HG03521 (cell line): ENCODE measurements at regions not wholly inside any gene's neighbourhood (a gene's known extent, or its start where the extent isn't known, plus 50 kb on each side); places are given as distances from the start of the nearest gene placed in this dataset.

Source experiments
- ATAC-seq: cut with Tn5 transposase; IDR thresholded peaks from one replicate; pipeline ENCODE4 v1.9.1; 2021; ENCODE audit warnings: mild to moderate bottlenecking, moderate library complexity; ENCODE audit not compliant: unreplicated experiment

- no peak for ATAC-seq
Observed at GRCh38 chr15:93583552-93583951, 494.5 kb upstream of the RGMA start.

- no peak for ATAC-seq
Observed at GRCh38 chr15:93570527-93570926, 481.5 kb upstream of the RGMA start.

- ATAC-seq = no peak
Observed at GRCh38 chr15:93566762-93567161, 477.8 kb upstream of the RGMA start.

DNA sequence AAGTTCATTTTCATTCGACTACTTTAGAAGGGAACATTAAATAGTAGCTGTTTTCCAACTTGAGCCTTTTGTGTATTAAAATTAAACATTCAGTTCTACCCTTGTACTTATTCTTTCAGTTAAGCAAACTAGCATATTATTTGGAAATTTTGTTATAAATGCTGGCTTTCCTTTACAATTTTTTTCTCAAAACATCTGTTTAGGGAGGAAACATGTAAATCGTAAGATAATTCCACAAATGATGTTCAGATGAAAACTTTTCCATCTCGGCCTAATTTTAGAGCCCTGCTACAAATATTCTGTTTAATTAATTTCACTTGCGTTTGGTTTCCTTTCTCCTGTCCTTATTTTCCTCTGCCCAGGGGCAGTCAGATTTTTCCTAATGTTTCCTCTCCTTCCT, 476.2 kb upstream of the RGMA start:
- ATAC-seq = no peak

DNA sequence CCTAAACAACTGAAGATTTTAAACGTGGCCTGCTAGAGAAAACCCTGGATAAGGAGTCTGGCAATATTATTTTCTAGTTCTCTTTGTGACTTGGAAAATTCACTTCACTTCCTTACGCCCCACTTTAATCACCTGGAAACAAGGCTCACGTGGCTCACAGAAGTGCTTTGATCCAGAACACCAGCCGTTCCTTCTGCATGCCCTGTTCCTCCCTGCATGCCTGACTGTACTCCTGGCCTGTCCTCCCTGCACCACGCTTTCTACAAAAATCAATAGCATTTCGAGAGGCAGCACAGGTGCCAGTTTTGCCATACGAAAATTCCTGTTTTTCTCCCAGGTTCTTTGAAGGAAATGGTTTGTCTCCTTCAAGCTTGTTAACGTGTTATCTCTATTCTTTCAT, 474.2 kb upstream of the RGMA start:
- no peak for ATAC-seq

DNA sequence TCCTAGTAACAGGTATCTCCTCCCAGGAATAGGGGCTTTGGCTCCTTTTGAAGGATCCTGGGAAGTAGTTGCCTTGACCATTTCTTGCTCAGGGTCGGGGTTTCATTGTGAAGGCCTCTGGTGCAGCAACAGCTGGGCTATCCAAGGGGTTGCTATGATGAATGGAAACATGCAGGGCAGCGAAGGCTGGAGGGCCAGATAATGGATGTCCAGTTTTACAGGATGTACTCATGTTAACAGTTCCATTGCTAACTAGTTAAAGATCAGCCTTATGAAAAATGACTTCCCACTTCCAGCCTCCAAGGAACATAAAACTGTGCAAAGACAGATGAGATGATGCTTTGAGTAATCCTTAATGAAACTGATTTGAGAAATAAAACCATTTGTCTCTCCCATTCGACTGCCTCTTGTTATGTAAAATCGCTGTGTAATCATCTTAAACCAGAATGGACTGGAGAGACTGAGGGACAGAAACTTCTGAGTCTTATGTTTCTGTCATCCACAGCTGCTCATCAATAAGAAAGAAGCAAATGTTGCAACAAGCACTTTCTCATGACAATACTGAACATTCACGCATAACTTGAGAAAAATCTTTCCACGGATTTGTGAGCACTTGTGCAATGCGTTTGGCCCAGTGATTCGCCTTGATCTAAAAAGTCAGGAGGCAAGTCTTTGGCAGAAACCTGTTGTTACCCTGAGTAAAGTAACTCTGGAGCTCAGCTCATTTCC, 473.5 kb upstream of the RGMA start:
- no peak for ATAC-seq

DNA sequence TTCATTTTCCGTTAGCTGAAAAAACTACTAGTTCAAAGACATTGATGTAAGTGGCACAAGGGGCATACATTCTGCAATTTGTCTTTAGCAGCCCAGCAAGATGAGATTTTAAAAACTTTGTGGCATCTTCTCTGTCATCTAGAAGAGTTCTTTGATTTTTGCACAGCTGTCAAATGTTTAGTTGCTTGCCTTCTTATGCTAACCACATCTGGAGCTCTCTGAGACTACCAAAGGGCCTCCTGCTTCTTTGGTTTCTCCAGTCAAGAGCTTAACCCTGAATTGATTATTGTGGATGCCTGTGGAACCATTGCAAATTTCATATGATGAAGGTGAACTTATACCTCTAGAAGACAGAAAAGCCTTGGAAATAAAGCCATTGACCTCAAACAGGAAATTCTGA, 468.7 kb upstream of the RGMA start:
- ATAC-seq = no peak

GRCh38 chr15:93553167-93553935, 464.3 kb upstream of the RGMA start:
- ATAC-seq = no peak

- ATAC-seq = no peak
Observed at GRCh38 chr15:93543093-93543492, 454.1 kb upstream of the RGMA start.

DNA sequence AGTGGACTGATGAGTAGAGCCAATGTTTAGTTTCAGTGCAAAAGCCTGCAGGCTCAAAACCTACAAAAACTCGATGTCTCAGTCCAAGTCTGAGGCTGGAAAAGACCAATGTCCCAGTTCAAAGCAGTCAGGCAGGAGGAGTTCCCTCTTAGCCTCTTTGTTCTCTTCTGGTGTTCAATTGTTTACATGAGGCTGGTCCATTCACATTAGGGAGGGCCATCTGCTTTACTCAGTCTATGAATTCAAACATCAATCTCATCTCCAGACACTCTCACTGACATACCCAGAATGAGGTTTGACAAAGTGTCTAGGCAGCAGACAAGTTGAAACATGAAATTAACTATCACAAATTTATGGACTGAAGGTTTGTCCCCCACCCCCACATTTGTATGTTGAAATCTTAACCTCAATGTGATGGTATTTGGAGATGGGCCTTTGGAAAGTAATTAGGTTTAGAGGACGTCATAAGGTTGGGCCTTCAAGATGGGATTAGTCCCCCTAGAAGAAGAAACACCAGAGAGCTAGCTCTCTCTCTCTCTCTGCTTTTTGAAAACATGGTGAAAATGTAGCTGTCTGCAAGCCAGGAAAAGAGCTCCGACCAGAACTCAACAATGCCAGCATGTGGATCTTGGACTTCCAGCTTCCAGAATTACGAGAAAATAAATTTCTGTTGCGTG, 438.5 kb upstream of the RGMA start:
- no peak for ATAC-seq

DNA sequence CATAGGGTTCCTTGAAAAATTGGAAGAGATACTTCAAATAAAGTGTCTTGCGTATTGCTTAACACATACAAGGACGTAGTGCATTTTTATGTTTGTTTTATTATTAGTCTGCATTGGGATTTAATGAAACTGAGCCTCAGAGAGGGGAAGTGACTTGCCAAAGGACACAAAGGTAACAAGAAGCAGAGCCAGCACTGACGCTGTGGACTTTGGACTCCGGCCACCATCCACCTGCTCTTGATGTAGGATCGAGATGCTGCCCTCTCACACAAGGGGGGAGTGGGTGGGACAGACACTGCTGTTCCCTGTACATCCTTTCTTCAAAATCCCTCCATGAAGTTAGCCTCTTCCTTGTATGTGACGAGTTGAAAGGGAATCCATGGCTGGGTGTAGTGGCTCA, 435.4 kb upstream of the RGMA start:
- ATAC-seq = no peak

DNA sequence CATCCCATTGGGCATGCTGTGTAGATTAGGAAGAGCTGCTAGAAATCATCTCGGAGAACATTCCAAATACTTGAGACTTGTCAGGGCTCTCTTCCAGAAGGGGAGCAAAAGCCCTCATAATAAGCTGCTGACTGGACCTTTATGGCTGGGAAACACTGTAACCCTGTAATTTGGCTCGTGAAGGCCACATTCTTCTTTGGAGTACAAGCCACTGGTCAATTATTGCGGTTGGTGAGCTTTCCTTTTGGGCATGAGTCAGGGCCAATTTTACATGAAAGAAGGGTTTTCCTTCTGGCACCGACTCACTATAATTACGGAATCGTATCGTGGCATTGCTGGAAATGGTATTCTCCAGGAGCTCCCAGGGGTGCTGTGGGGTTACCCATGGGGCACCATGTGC, 434.5 kb upstream of the RGMA start:
- no peak for ATAC-seq

DNA sequence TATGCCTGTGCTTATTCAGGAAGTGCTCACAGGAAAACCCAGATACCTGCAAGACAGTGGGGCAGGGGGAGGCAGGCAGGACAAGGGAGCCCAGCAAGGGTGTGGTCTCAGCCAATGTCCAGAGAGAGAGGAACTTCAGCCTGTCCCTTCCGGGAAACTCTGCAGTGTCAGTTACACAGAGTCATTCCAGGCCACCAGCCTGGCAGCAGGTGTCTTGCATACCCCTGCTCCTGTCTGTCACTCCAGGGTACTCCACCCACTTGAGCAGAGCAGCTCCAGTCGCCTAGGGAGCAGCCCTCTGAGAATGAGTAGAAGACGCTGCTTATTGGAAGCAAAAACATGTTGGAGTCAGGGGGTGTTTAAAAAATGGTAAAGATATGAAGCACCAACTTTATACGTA, 431.2 kb upstream of the RGMA start:
- no peak for ATAC-seq

DNA sequence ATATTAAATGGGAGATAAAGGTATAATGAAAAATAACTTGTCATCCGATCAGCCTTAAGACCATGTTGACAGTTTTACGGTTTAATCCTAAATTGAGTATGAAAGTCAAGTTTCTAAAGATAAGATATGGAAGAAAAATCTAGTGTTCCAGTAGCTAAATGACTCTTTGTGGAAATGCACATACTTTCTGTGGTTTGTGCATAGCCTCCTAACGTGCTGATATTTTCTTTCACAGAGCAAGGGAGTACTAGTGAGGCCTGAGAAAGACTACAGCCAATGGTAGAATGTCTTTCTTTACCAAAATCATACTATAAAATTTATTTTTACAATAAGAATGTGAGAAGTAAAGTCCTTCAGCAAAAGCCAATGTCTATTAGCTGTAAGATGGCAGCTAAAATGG, 430.6 kb upstream of the RGMA start:
- ATAC-seq = no peak

DNA sequence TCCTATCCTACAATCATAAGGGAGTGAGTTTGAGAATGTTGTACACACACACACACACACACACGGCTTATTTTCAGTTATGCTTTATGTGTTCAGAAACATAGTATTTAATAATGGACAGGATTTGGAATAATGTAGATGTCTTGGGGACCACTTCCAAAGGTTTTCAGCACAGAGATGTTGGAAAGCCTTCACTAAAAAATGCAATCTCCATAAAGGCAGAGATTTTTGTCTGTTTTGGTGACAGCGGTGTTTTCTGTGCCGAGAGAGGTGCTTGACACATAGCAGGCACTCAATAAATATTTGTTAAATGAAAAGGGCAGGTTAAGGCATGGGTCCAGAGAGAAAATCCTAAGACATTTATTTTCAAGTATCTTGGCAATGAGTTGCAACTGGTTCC, 428.2 kb upstream of the RGMA start:
- ATAC-seq = no peak

- no peak for ATAC-seq
Observed at GRCh38 chr15:93515256-93516051, 426.4 kb upstream of the RGMA start.

- no peak for ATAC-seq
Observed at GRCh38 chr15:93506646-93507045, 417.6 kb upstream of the RGMA start.

DNA sequence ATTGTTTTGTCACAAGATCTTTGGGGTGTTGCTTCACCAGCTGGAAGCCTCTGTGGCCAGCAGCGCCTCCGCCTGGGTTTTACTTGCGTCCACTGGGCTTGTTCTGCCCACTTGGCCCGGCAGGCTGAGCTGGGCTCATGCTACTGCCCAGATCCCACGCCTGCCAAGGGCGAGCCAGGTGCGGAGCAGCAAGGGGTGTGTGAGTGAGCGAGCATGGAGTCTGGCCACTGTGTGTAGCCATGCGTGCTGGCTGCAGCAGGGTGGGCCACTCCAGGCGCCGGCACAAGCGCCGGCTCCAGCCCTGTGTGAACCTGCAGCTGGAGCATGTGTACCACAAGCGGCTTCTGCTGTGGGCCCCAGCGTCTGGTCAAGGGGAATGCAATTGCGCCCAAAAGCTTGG, 416.5 kb upstream of the RGMA start:
- ATAC-seq = no peak

DNA sequence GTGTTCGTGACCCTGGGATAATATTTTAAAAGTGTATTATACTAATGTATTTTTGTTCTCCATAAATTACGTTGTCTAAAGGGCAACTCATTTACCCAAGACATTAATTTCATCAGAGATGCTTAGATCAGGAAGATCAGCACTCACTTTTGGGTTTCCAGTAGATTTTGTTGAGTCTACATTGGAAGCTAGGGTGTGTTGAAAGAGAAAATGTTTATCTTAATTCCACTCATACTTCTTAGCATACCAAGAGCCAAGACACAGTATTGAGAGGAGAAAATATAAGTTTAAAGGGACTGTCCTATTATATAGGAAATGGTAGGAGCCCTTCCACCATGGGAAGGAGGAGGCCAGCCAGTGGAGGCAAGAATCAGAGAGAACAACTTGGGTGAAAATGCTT, 412.9 kb upstream of the RGMA start:
- ATAC-seq = no peak

DNA sequence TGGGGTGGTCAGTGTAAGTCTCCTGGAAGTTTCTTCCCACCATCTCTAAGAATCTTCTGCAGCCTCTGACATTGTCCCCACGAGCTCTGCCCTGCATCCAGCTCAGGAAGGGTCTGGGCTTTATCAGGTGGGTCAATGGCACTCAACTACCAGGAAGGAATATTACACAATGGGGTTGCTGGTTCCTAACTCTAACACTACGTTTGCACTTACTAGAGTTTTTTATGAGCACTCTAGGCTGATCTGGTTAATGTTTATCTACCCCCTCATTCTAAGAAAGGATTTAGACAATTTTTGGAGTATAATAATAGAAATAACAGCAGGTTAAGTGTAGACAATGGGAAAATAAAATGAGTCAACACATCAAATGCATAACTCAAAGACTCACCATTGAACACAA, 411.1 kb upstream of the RGMA start:
- no peak for ATAC-seq

GRCh38 chr15:93497291-93497690, 408.3 kb upstream of the RGMA start:
- no peak for ATAC-seq
